Ammon's horn (tissue), 1 donor: ENCODE measurements at regions not wholly inside any gene's neighbourhood (a gene's known extent, or its start where the extent isn't known, plus 50 kb on each side); places are given as distances from the start of the nearest gene placed in this dataset.
"Not testable (repeated sequence)": the region's sequence is repeated elsewhere in the genome, so short reads cannot be mapped to it uniquely, and the experiment has no call there.

Source experiments
- DNase-seq: peaks from one replicate; pipeline ENCODE4 v3.0.0-alpha.2; 2016; ENCODE audit warnings: low spot score

DNA sequence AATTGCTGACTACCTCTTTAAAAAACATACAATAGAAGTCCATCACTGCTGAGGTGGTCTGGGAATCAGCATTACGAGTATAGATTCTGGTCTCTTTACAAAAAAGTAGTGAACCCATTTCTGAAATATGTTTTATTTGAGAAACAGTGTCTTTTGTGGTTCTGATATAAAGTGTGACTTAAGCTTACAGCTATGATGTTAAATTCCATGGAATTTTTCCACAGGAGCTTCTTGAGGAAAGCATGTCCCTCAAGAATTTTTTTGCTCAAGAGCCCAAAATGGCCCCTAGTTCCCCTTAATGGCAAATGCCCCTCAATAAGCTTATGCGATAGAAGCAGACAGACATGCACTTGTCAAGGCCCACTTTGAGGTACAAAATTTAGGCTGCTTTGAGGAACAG is 265.7 kb downstream of the FAM170A start:
- DNase-seq = no peak

DNA sequence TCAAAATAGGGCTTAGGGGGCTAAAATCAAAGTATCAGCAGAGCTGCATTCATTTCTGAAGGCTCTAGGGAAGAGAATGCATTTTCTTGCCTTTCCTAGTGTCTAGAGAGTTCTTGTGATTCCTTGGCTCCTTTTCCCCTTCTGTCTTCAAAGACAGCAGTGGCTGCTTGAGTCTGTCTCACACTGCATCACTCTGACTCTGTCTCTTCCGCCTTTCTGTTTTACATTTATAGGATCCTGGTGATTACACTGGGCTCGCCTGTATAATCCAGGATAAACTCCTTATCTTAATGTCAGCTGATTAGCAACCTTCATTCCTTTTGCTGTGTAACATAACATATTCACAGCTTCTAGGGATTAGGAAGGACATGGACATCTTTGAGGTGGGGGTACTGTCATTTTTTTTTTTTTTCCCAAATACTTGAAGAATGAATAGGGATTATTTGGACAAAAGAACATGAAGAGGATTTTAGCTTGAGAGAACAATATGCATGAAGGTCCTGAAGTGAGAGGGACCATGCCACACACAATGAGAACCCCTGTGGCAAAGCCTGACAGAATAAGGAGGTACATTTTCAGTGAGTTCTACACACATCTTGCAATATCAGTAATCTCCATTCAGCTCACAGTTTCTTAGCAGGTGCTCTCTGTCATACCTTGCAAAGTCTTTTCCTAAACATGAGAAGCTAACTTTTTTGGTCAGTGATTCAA is 267.6 kb downstream of the FAM170A start:
- DNase-seq = no peak

DNA sequence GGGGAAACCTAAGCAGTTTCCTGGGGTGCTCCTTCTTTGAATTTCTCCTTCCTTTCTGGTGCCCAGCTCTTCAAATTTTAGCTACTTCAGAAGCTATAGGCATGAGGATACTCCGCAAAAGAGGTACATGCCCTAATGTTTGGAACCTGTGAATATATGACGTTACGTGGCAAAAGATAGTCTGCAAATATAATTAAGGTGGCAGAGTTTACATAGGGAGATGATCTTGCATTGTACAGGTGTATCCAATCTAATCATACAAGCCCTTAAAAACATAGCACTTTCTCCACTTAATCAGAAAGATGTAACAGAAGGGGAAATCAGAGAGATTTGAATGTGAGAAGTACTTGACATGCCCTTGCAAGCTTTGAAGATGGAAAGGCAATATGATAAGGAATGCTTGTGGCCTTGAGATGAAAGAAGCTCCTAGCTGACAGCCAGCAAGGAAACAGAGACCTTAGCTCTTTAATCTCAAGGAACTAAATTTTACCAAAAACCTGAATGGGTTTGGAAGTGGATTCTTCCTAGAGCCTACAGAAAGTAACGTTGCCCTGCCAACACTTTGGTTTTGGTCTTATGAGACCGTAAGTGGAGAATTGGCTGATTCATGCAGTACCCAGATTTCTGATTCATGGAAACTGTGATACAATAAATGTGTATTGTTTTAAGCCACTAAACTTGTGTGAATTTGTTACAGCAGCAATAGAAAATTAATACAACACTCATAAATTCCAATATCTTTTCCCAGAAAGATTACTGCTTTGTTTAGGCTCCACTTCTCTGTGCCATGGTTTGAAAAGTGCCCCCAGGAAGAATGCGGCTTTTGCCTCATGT is 268.4 kb downstream of the FAM170A start:
- DNase-seq = no peak

DNA sequence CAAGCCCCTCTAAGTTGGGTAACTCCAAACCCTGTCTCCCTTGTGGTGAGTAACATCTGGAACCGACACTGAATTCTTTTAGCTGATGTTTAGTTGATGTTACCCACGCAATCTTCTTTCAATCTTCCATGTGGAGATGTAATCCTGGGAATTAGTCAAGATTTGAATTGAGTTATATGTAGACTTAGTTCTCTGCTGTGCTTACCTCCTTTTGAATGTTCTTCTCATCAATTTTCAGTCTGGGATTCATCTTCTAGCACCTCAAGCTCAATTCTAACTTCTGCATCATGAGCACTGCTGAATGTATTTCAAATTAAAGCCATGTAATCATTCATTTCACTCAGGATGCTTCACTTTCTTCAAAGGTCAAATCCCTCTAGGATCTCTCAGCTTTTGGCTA is 270.6 kb downstream of the FAM170A start:
- no peak for DNase-seq

DNA sequence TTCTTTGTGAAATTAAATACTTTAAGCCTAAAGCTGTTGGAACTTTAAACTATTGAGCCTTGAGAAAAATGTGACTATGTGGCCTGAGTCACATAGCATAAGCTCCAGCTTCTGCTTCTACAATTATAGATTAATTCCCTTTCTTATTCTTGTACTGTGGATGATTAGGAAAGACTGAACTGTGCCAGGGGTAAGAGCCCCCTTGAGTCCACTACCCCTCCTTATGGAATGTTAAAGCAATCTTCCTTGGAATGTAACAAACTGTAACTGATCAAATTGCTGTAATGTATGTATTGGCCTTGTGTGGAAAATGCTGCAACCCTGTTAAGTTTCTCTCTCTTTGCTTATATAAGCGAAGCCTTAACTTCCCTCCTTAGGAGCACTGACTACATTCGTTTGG is 273.2 kb downstream of the FAM170A start:
- DNase-seq = no peak

- DNase-seq = no peak
Observed at GRCh38 chr5:119913425-119913824, 284.1 kb downstream of the FAM170A start.

DNA sequence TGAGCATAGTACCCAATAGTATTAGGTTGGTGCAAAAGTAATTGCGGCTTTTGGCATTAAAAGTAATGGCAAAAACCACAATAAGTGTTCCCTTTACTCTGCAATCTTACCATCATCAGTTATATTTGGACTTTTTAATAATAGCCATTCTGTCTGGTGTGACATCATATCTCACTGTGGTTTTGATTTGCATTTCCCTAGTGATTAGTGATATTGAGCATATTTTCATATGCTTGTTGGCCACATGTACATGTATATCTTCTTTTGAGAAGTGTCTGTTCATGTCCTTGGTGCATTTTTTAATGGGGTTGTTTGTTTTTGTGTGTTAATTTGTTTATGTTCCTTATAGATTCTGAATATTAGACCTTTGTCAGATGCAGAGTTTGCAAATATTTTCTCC is 289.9 kb downstream of the FAM170A start:
- no peak for DNase-seq

DNA sequence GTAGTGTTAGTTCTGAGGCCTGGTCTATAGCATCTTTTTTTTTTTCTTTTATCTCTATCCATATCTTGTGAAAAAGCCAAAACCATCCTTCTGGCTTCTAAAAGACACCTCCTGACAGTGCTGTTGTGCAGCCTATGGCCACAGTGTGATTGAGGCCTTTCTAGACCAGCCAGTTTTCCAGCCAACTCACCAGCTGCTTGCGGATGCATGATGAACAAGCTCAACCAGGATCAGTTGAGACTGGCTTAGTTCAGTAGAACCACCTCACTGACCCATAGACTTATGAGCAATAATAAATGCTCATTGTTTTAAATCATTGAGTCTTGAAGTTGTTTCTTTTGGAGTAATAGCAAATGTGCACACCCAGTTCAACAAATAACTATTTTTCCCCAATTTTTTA is 296.9 kb downstream of the FAM170A start:
- DNase-seq = no peak

DNA sequence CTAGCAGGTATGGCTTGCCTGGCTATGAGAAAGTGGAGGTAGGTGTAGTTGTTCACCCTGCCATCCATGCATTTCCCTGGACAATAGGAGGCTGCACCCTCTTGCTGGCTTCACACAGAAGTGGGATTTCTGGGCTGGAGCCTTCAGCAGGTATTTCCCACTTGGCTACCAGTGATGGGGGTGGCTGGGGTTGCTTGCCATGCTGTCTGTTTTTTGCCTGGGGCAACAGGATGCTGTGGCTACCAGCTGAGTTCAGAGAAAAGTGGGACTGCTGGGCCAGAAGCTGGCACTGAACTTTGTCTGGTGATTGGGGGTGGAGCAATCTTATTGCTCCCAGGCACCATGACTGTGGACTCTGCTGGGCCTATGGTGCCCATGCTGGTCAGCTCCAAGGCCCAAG is 299.6 kb downstream of the FAM170A start:
- DNase-seq = no peak

GRCh38 chr5:119930490-119930889 is 301.1 kb downstream of the FAM170A start:
- DNase-seq = no peak

DNA sequence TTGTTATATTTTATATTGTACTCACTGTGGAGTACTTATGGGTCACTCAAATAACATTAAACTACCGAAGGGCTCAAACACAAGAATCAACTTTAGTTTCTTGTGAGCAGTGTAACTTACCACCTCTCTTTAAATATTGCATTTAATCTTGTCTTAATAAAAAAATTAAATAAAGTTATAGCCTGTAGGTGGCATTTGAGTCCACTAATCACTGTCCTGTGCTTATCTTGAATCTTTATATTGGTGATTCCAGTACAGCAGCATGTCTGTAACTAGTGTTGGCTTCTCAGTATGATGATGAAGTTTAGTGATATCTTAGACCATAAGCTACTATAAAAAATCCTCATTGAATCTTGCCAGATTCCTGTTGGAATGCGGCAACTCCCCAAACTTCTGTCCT is 313.8 kb downstream of the FAM170A start:
- DNase-seq = no peak

GRCh38 chr5:119945691-119946090 is 316.3 kb downstream of the FAM170A start:
- DNase-seq = peak; percentile 7

DNA sequence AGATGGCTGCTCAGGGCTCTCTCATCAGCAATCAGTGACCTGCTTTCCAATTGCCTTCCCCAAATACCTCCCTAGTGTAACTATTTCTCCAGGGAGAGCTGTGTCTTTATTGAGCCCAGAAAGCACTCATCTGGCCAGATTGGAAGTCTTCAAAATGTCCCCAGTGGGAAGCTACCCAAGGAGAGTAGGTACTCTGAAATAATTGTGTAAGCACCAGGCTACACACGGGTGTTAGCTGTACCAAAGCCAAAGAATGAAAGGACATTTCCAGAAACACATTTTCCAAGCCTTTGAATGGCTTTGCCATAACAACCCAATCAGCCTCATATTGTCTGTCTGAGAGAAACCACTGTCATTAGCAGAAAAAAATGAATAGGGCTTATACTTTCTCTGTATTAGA is 318.8 kb downstream of the FAM170A start:
- DNase-seq = peak; percentile 6

- no peak for DNase-seq
Observed at GRCh38 chr5:119949426-119949999, 320.2 kb downstream of the FAM170A start.

- DNase-seq = no peak
Observed at GRCh38 chr5:119951330-119951934, 322.1 kb downstream of the FAM170A start.

GRCh38 chr5:119953474-119953873 is 324.1 kb downstream of the FAM170A start:
- no peak for DNase-seq

DNA sequence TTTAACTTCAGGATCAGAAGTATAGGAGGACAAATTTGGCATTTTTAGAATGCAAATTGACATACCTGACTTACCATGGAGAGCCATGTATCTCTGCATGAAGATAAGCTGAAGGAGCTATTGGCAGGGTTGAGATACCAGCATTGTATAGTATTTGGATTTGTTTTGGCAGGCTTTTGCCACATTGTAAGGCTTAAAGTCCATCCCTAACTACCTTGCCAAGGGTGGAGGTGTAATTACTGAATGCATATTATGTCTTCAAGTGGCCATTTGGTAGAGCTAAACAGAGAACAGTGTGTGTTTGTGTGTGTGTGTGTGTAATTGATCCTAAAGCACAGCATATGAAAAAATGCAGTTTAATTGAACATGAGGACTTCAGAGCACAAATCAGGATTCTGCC is 324.7 kb downstream of the FAM170A start:
- no peak for DNase-seq

DNA sequence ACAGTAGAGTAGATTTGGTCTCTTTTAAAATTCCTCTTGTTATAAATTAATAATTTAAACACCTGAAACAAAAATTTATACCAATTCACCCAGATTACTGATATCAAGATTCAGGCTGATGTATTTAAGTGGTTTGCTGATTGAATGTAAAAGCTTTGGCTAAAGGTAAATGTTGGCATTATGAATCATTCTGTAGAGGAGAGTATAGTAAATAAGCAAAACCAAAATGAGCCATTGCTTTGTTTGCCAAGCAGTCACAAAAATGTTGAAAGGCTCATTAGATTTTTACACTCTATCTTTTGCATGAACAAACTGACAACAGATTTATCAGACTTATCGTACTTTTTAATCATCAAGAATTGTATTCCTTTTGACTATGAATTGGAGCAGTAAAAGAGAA is 332.6 kb downstream of the FAM170A start:
- DNase-seq = no peak

- no peak for DNase-seq
Observed at GRCh38 chr5:119966028-119966427, 336.7 kb downstream of the FAM170A start.

DNA sequence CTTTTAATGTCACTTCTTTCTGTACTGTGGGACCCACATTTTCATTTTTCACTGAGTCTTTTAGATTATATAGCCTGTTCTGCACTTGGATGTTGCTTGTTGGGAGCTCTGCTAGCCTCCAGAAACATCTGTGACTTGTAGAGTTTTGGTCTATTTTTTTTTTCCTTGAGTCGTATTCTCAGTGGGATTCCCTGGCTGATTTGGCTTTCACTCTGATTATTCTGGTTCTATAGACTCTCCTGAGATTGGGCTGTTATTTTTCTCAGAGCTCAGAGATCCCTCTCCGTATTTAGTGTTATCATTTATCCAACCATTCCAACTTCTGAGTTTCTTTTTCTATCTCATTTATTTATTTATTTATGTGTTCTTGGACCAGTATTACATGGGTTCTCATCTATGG is 339.3 kb downstream of the FAM170A start:
- no peak for DNase-seq

DNA sequence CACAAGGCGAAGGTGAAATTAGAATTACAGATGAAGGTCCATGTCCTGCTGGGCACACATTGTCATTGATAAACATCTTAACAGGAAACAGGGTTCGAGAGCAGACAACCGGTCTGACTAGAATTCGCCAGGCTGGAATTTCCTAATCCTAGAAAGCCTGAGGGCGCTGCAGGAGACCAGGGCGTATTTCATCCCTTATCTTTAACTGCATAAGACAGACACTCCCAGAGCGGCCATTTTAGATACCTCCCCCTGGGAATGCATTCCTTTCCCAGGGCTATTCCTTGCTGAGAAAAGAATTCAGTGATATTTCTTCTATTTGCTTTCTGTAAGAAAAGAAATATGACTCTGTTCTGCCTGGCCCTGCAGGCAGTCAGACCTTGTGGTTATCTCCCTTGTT is 357.7 kb downstream of the FAM170A start:
- not testable (repeated sequence) for DNase-seq

GRCh38 chr5:119991625-119992024 is 362.3 kb downstream of the FAM170A start:
- DNase-seq = no peak

DNA sequence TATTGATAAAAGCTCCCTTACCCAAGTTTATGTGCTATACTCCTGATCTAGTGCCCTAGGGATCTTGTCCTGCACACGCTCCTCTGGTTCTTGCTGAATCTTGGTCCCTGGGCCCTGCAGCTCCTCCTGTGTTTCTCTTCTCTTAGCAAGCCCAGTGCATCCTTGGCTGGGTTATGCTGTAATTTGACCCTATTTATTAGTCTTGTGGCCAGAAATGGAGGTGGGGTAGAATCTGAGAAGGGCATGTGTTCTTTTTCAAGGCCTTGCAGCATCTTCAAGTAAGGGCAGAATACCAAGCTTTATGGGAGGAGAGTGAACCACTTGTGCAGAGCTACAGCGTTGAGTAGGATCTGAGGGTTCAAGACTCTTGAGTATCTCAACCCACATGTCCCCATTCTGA is 366.8 kb downstream of the FAM170A start:
- no peak for DNase-seq
